Lower leg skin (tissue), 3 donors: ENCODE measurements at regions not wholly inside any gene's neighbourhood (a gene's known extent, or its start where the extent isn't known, plus 50 kb on each side); places are given as distances from the start of the nearest gene placed in this dataset.

Experiments used
- CTCF ChIP-seq, 3 donors: fragments of 450-650 bp; IDR thresholded peaks; one replicate each; pipeline ENCODE4 v1.5.1; 2016; ENCODE audit warnings: antibody characterized with exemption in 3 of 3, mild to moderate bottlenecking in 3 of 3, moderate library complexity in 2 of 3
- POLR2A ChIP-seq, 2 donors: fragments of 450-650 bp; IDR thresholded peaks; one replicate each; pipeline ENCODE4 v1.6.1; 2016 to 2017; ENCODE audit warnings: antibody characterized with exemption in 2 of 2, mild to moderate bottlenecking in 1 of 2, moderate library complexity in 1 of 2

GRCh38 chr6:145045582-145045981 lies 689.7 kb downstream of the EPM2A start:
- no peak for TF ChIP-seq POLR2A (IDR thresholded peaks at IDR 0.05)
- TF ChIP-seq CTCF (IDR thresholded peaks at IDR 0.05) = no peak
